Stimulated activated naive B cell treated with anti-CD40 and anti-IgM and Interleukin-4, amounts not matched to agents 10 μg/mL and 1 μg/mL and 100 μg/mL, for 72 hours (primary cell): ENCODE measurements at regions not wholly inside any gene's neighbourhood (a gene's known extent, or its start where the extent isn't known, plus 50 kb on each side); places are given as distances from the start of the nearest gene placed in this dataset.

Experiments
- ATAC-seq, 2 donors: fragments of 150-1000 bp; cut with Tn5 transposase; replicated peaks; 2 replicates each; pipeline ENCODE4 v1.10.0; 2021; ENCODE audit warnings: moderate library complexity in 1 of 2
- DNase-seq: peaks from one replicate; pipeline ENCODE4 v3.0.0; 2021
- H3K27ac Mint-ChIP-seq: one replicate; pipeline ENCODE4 v1.8.0; 2022; ENCODE audit warnings: mild to moderate bottlenecking, mixed read lengths
- H3K27me3 Mint-ChIP-seq, 2 donors: one replicate each; pipeline ENCODE4 v1.8.0; 2022; ENCODE audit warnings: mixed read lengths in 2 of 2
- H3K36me3 Mint-ChIP-seq, 2 donors: one replicate each; pipeline ENCODE4 v1.8.0; 2022; ENCODE audit warnings: mixed read lengths in 2 of 2, mild to moderate bottlenecking in 1 of 2
- H3K4me1 Mint-ChIP-seq, 2 donors: one replicate each; pipeline ENCODE4 v1.8.0; 2022; ENCODE audit warnings: mixed read lengths in 2 of 2, mild to moderate bottlenecking in 1 of 2
- H3K4me3 Mint-ChIP-seq, 2 donors: one replicate each; pipeline ENCODE4 v1.8.0; 2022; ENCODE audit warnings: mild to moderate bottlenecking in 2 of 2, mixed read lengths in 2 of 2, moderate library complexity in 1 of 2
- H3K9me3 Mint-ChIP-seq, 2 donors: one replicate each; pipeline ENCODE4 v1.8.0; 2022; ENCODE audit warnings: mixed read lengths in 2 of 2, mild to moderate bottlenecking in 1 of 2

- Mint-ChIP-seq H3K4me1 (no peaks in the 10 kb centered on the region), H3K4me3 (no peak overlapping the region), H3K36me3 (no peaks in the 10 kb centered on the region), H3K27me3 (peaks cover 22 to 40% of the 10 kb centered on the region in 2 donors), H3K27ac (no peak overlapping the region), H3K9me3 (no peaks in the 10 kb centered on the region)
- no peak for ATAC-seq
- no peak for DNase-seq
Measured at GRCh38 chrX:69305333-69306062, 140.2 kb upstream of the PJA1 start.

GRCh38 chrX:69303231-69303630 is 138.0 kb upstream of the PJA1 start:
- DNase-seq, result no peak
- Mint-ChIP-seq H3K9me3 (no peaks in the 10 kb centered on the region), H3K4me3 (no peak overlapping the region), H3K27ac (no peak overlapping the region), H3K36me3 (no peaks in the 10 kb centered on the region), H3K27me3 (peaks cover 22 to 40% of the 10 kb centered on the region in 2 donors), H3K4me1 (no peaks in the 10 kb centered on the region)
- ATAC-seq, result no peak

- H3K4me1 Mint-ChIP-seq, result no peaks in the 10 kb centered on the region
- H3K4me3 Mint-ChIP-seq, result no peak overlapping the region
- H3K36me3 Mint-ChIP-seq, result no peaks in the 10 kb centered on the region
- no peaks in the 10 kb centered on the region for H3K9me3 Mint-ChIP-seq
- no peak overlapping the region for H3K27ac Mint-ChIP-seq
- peaks cover 20 to 33% of the 10 kb centered on the region in 2 donors for H3K27me3 Mint-ChIP-seq
- DNase-seq (no peak), ATAC-seq (no peak)
Measured at GRCh38 chrX:69299951-69300714, 134.9 kb upstream of the PJA1 start.

- H3K27ac Mint-ChIP-seq, result no peak overlapping the region
- no peak for ATAC-seq
Measured at GRCh38 chrX:69299285-69299684, 134.0 kb upstream of the PJA1 start.

GRCh38 chrX:69298466-69299140 is 133.3 kb upstream of the PJA1 start:
- DNase-seq, result no peak
- Mint-ChIP-seq H3K9me3 (no peaks in the 10 kb centered on the region), H3K4me1 (peaks cover 0 to 5% of the 10 kb centered on the region in 2 donors), H3K27ac (no peak overlapping the region), H3K4me3 (no peak overlapping the region), H3K36me3 (no peaks in the 10 kb centered on the region), H3K27me3 (peaks cover 7 to 24% of the 10 kb centered on the region in 2 donors)
- no peak for ATAC-seq

More at GRCh38 chrX:69299285-69299684, 134.0 kb upstream of the PJA1 start:
- H3K27me3 Mint-ChIP-seq, result peaks cover 12 to 30% of the 10 kb centered on the region in 2 donors
- no peak overlapping the region for H3K4me3 Mint-ChIP-seq
- peaks cover 0 to 1% of the 10 kb centered on the region in 2 donors for H3K4me1 Mint-ChIP-seq
- H3K9me3 Mint-ChIP-seq, result no peaks in the 10 kb centered on the region
- no peaks in the 10 kb centered on the region for H3K36me3 Mint-ChIP-seq
- DNase-seq, result no peak

GRCh38 chrX:69297506-69297905 is 132.3 kb upstream of the PJA1 start:
- no peak for DNase-seq
- H3K9me3 Mint-ChIP-seq, result no peaks in the 10 kb centered on the region

GRCh38 chrX:69293776-69294601 is 128.7 kb upstream of the PJA1 start:
- Mint-ChIP-seq H3K4me1 (peaks cover 0 to 5% of the 10 kb centered on the region in 2 donors), H3K9me3 (no peaks in the 10 kb centered on the region), H3K36me3 (no peaks in the 10 kb centered on the region), H3K4me3 (no peak overlapping the region), H3K27me3 (peaks cover 0 to 12% of the 10 kb centered on the region in 2 donors), H3K27ac (no peak overlapping the region)
- DNase-seq, result no peak
- ATAC-seq, result no peak

More at GRCh38 chrX:69297506-69297905, 132.3 kb upstream of the PJA1 start:
- peaks cover 0 to 5% of the 10 kb centered on the region in 2 donors for H3K4me1 Mint-ChIP-seq
- no peak for ATAC-seq
- H3K27me3 Mint-ChIP-seq, result peaks cover 3 to 17% of the 10 kb centered on the region in 2 donors
- no peak overlapping the region for H3K27ac Mint-ChIP-seq
- no peaks in the 10 kb centered on the region for H3K36me3 Mint-ChIP-seq
- no peak overlapping the region for H3K4me3 Mint-ChIP-seq

- no peaks in the 10 kb centered on the region for H3K36me3 Mint-ChIP-seq
- H3K4me3 Mint-ChIP-seq, result no peak overlapping the region
Measured at GRCh38 chrX:69291116-69291515, 125.9 kb upstream of the PJA1 start.

GRCh38 chrX:69290292-69290691 is 125.0 kb upstream of the PJA1 start:
- Mint-ChIP-seq H3K27ac (no peak overlapping the region), H3K36me3 (no peaks in the 10 kb centered on the region), H3K4me1 (peaks cover 0 to 7% of the 10 kb centered on the region in 2 donors), H3K27me3 (peaks cover 5 to 23% of the 10 kb centered on the region in 2 donors), H3K4me3 (no peak overlapping the region), H3K9me3 (no peaks in the 10 kb centered on the region)
- ATAC-seq (no peak), DNase-seq (no peak)

More at GRCh38 chrX:69291116-69291515, 125.9 kb upstream of the PJA1 start:
- ATAC-seq, result no peak
- H3K4me1 Mint-ChIP-seq, result peaks cover 0 to 5% of the 10 kb centered on the region in 2 donors
- peaks cover 5 to 23% of the 10 kb centered on the region in 2 donors for H3K27me3 Mint-ChIP-seq
- H3K9me3 Mint-ChIP-seq, result no peaks in the 10 kb centered on the region
- no peak overlapping the region for H3K27ac Mint-ChIP-seq
- no peak for DNase-seq

GRCh38 chrX:69289793-69290123 is 124.5 kb upstream of the PJA1 start:
- no peak overlapping the region for H3K4me3 Mint-ChIP-seq
- H3K36me3 Mint-ChIP-seq, result no peaks in the 10 kb centered on the region
- no peak for DNase-seq
- peaks cover 0 to 7% of the 10 kb centered on the region in 2 donors for H3K4me1 Mint-ChIP-seq
- no peak overlapping the region for H3K27ac Mint-ChIP-seq
- ATAC-seq, result no peak
- H3K9me3 Mint-ChIP-seq, result no peaks in the 10 kb centered on the region
- H3K27me3 Mint-ChIP-seq, result peaks cover 5 to 23% of the 10 kb centered on the region in 2 donors

- Mint-ChIP-seq H3K9me3 (no peaks in the 10 kb centered on the region), H3K27me3 (peaks cover 5 to 27% of the 10 kb centered on the region in 2 donors), H3K36me3 (no peaks in the 10 kb centered on the region), H3K4me3 (no peak overlapping the region), H3K4me1 (peaks cover 0 to 5% of the 10 kb centered on the region in 2 donors), H3K27ac (no peak overlapping the region)
- ATAC-seq (no peak), DNase-seq (no peak)
Measured at GRCh38 chrX:69289046-69289792, 124.0 kb upstream of the PJA1 start.

- ATAC-seq (no peak), DNase-seq (no peak)
- no peaks in the 10 kb centered on the region for H3K9me3 Mint-ChIP-seq
- H3K4me1 Mint-ChIP-seq, result peaks cover 0 to 2% of the 10 kb centered on the region in 2 donors
- no peaks in the 10 kb centered on the region for H3K36me3 Mint-ChIP-seq
- H3K4me3 Mint-ChIP-seq, result no peak overlapping the region
- no peak overlapping the region for H3K27ac Mint-ChIP-seq
- H3K27me3 Mint-ChIP-seq, result peaks cover 5 to 29% of the 10 kb centered on the region in 2 donors
Measured at GRCh38 chrX:69287095-69287494, 121.8 kb upstream of the PJA1 start.

- Mint-ChIP-seq H3K27me3 (peaks cover 5 to 29% of the 10 kb centered on the region in 2 donors), H3K27ac (no peak overlapping the region), H3K4me1 (peaks cover 0 to 2% of the 10 kb centered on the region in 2 donors), H3K9me3 (no peaks in the 10 kb centered on the region), H3K4me3 (no peak overlapping the region), H3K36me3 (no peaks in the 10 kb centered on the region)
- no peak for DNase-seq
- ATAC-seq, result no peak
Measured at GRCh38 chrX:69286565-69286906, 121.3 kb upstream of the PJA1 start.
